Gastrocnemius medialis (tissue), 4 donors: ENCODE measurements at regions not wholly inside any gene's neighbourhood (a gene's known extent, or its start where the extent isn't known, plus 50 kb on each side); places are given as distances from the start of the nearest gene placed in this dataset.

Experiments used
- ATAC-seq, 2 donors: fragments of 150-250 bp; one replicate each; pipeline ENCODE4 v1.9.1; 2016
- DNase-seq, 2 donors: peaks; one replicate each; pipeline ENCODE4 v3.0.0-alpha.2; 2019
- H3K27ac ChIP-seq, 4 donors: fragments of 200-600 bp; sonication (generic); 1 replicate in 1 of 4; 2 replicates in 3 of 4; pipeline ENCODE4 v1.5.1; 2016 to 2018; ENCODE audit warnings: mild to moderate bottlenecking in 2 of 4, moderate library complexity in 1 of 4
- H3K27me3 ChIP-seq, 3 donors: fragments of 200-600 bp; sonication (generic) in 2 of 3; 1 replicate in 1 of 3; 2 replicates in 2 of 3; pipeline versions ENCODE4 v1.5.1 to v1.6.0; 2016 to 2019; ENCODE audit warnings: mild to moderate bottlenecking in 1 of 3, moderate library complexity in 1 of 3
- H3K36me3 ChIP-seq, 2 donors: fragments of 200-600 bp; sonication (generic) in 1 of 2; one replicate each; pipeline ENCODE4 v1.5.1; 2017 to 2018
- H3K4me1 ChIP-seq, 2 donors: fragments of 200-600 bp; sonication (generic) in 1 of 2; one replicate each; pipeline ENCODE4 v1.5.1; 2016 to 2017; ENCODE audit warnings: mild to moderate bottlenecking in 2 of 2
- H3K4me3 ChIP-seq, 4 donors: fragments of 200-600 bp; sonication (generic) in 3 of 4; 1 replicate in 1 of 4; 2 replicates in 3 of 4; pipeline ENCODE4 v1.5.1; 2016 to 2019; ENCODE audit warnings: mild to moderate bottlenecking in 2 of 4
- H3K9me3 ChIP-seq, 3 donors: fragments of 200-600 bp; sonication (generic) in 2 of 3; 1 replicate in 1 of 3; 2 replicates in 2 of 3; pipeline ENCODE4 v1.5.1; 2016 to 2019
- POLR2A ChIP-seq, 2 donors: fragments of 450-650 bp; IDR thresholded peaks; one replicate each; pipeline ENCODE4 v1.6.1; 2017; ENCODE audit warnings: antibody characterized with exemption in 2 of 2, mild to moderate bottlenecking in 2 of 2, moderate library complexity in 2 of 2
- in situ Hi-C, 4 donors: fragments of 200-750 bp; cut with MboI; loops; one replicate each; pipeline versions ENCODE4 v1.15.0 to v1.8.0; 2017; ENCODE audit warnings: low sequenced_read_pairs in 4 of 4
- intact Hi-C: fragments of 100-400 bp; cut with DNase I; formaldehyde crosslinking; loops from one replicate; pipeline ENCODE4 v1.15.1; 2023; ENCODE audit warnings: low total_unique reads
- TF ChIP-seq, protein P1 (sequence below), 5 experiments: fragments of 450-650 bp in 3 of 5; fragments of 200-600 bp in 2 of 5; sonication (generic) in 2 of 5; IDR thresholded peaks in 4 of 5; conservative IDR thresholded peaks in 1 of 5; 1 replicate in 4 of 5; 2 replicates in 1 of 5; pipeline ENCODE4 v1.5.1; 2016 to 2019; ENCODE audit warnings: antibody characterized with exemption in 5 of 5, mild to moderate bottlenecking in 3 of 5, moderate library complexity in 3 of 5

GRCh38 chr18:21949326-21950015 is 208.9 kb downstream of the MIB1 start:
- Histone ChIP-seq H3K36me3 (no peaks in the 10 kb centered on the region), H3K9me3 (no peaks in the 10 kb centered on the region), H3K27ac (no peak overlapping the region), H3K4me1 (no peaks in the 10 kb centered on the region), H3K27me3 (no peaks in the 10 kb centered on the region), H3K4me3 (no peak overlapping the region)
- intact Hi-C loops, result no loop called here
- no peak for DNase-seq
- no peak for TF ChIP-seq POLR2A (IDR thresholded peaks at IDR 0.05)
- TF ChIP-seq, protein P1, sequence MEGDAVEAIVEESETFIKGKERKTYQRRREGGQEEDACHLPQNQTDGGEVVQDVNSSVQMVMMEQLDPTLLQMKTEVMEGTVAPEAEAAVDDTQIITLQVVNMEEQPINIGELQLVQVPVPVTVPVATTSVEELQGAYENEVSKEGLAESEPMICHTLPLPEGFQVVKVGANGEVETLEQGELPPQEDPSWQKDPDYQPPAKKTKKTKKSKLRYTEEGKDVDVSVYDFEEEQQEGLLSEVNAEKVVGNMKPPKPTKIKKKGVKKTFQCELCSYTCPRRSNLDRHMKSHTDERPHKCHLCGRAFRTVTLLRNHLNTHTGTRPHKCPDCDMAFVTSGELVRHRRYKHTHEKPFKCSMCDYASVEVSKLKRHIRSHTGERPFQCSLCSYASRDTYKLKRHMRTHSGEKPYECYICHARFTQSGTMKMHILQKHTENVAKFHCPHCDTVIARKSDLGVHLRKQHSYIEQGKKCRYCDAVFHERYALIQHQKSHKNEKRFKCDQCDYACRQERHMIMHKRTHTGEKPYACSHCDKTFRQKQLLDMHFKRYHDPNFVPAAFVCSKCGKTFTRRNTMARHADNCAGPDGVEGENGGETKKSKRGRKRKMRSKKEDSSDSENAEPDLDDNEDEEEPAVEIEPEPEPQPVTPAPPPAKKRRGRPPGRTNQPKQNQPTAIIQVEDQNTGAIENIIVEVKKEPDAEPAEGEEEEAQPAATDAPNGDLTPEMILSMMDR (IDR thresholded peaks at IDR 0.05 in 4 of 5, conservative IDR thresholded peaks at IDR 0.05 in 1 of 5), result no peak
- in situ Hi-C loops, result loop anchor here in 2 of 4 donors (25.0 kb wide), 2 partner anchors 462 to 762 kb away; no protein-coding TSS in a partner anchor
- ATAC-seq, result no peak

GRCh38 chr18:21955757-21956652 is 213.4 kb upstream of the GATA6 start:
- intact Hi-C loops, result loop anchor here (2.0 to 5.0 kb wide), 2 partner anchors 469 to 761 kb away; no protein-coding TSS in a partner anchor
- in situ Hi-C loops, result loop anchor here in 2 of 4 donors (25.0 kb wide), 2 partner anchors 469 to 769 kb away; no protein-coding TSS in a partner anchor
- Histone ChIP-seq H3K4me1 (no peaks in the 10 kb centered on the region), H3K9me3 (no peaks in the 10 kb centered on the region), H3K4me3 (no peak overlapping the region), H3K27me3 (no peaks in the 10 kb centered on the region), H3K36me3 (no peaks in the 10 kb centered on the region), H3K27ac (no peak overlapping the region)
- TF ChIP-seq, protein P1 (IDR thresholded peaks at IDR 0.05 in 4 of 5, conservative IDR thresholded peaks at IDR 0.05 in 1 of 5), result peak; percentile 53 to 88 (median 60)
- no peak for TF ChIP-seq POLR2A (IDR thresholded peaks at IDR 0.05)
- ATAC-seq (peak; percentile 66 to 75), DNase-seq (peak; percentile 25 to 36)

GRCh38 chr18:21958263-21958662 is 211.1 kb upstream of the GATA6 start:
- DNase-seq (no peak), ATAC-seq (no peak)
- intact Hi-C loops, result loop anchor here (5.0 kb wide), 1 partner anchor 471 kb away; no protein-coding TSS in a partner anchor

GRCh38 chr18:21958707-21959450 is 210.5 kb upstream of the GATA6 start:
- Histone ChIP-seq H3K27me3 (no peaks in the 10 kb centered on the region), H3K4me3 (no peak overlapping the region), H3K27ac (no peak overlapping the region), H3K4me1 (no peaks in the 10 kb centered on the region), H3K36me3 (no peaks in the 10 kb centered on the region), H3K9me3 (no peaks in the 10 kb centered on the region)
- intact Hi-C loops (loop anchor here (5.0 kb wide), 1 partner anchor 472 kb away; no protein-coding TSS in a partner anchor), in situ Hi-C loops (loop anchor here in 2 of 4 donors (25.0 kb wide), 2 partner anchors 472 to 772 kb away; no protein-coding TSS in a partner anchor)
- no peak for DNase-seq
- no peak for ATAC-seq
- TF ChIP-seq, protein P1 (IDR thresholded peaks at IDR 0.05 in 4 of 5, conservative IDR thresholded peaks at IDR 0.05 in 1 of 5), result no peak
- no peak for TF ChIP-seq POLR2A (IDR thresholded peaks at IDR 0.05)

More at GRCh38 chr18:21958263-21958662, 211.1 kb upstream of the GATA6 start:
- Histone ChIP-seq H3K36me3 (no peaks in the 10 kb centered on the region), H3K4me3 (no peak overlapping the region), H3K27ac (no peak overlapping the region), H3K27me3 (no peaks in the 10 kb centered on the region), H3K9me3 (no peaks in the 10 kb centered on the region), H3K4me1 (no peaks in the 10 kb centered on the region)
- TF ChIP-seq, protein P1 (IDR thresholded peaks at IDR 0.05 in 4 of 5, conservative IDR thresholded peaks at IDR 0.05 in 1 of 5), result no peak
- no peak for TF ChIP-seq POLR2A (IDR thresholded peaks at IDR 0.05)
- in situ Hi-C loops, result loop anchor here in 2 of 4 donors (25.0 kb wide), 2 partner anchors 471 to 771 kb away; no protein-coding TSS in a partner anchor
